A673 (cell line): ENCODE measurements at regions not wholly inside any gene's neighbourhood (a gene's known extent, or its start where the extent isn't known, plus 50 kb on each side); places are given as distances from the start of the nearest gene placed in this dataset.

Experiments used
- BruUV-seq: library from RNA; stranded (reverse); fragments of 400-500 nt; replicated peaks from 2 replicates; lab custom pipeline; 2021; lab: Mats Ljungman, UMichigan
- CTCF ChIA-PET: fragments of 300-600 bp; sonication (Branson Sonifier 250); formaldehyde crosslinking; loops from one replicate; lab custom pipeline; 2022; ENCODE audit warnings: antibody characterized with exemption; lab: Charles Lee
- POLR2A ChIA-PET: fragments of 300-600 bp; sonication (Branson Sonifier 250); formaldehyde crosslinking; loops from one replicate; lab custom pipeline; 2022; ENCODE audit warnings: antibody characterized with exemption; ENCODE audit not compliant: low non-redundant PET; lab: Charles Lee
- DNase-seq: peaks from one replicate; pipeline ENCODE4 v3.0.0-alpha.2; 2015; ENCODE audit warnings: low spot score
- H3K27ac ChIP-seq: fragments of 200-600 bp; sonication (generic); 2 replicates; pipeline ENCODE4 v1.5.1; 2016; ENCODE audit warnings: mixed run types, low read depth, mild to moderate bottlenecking, mixed read lengths, antibody characterized with exemption, low read length; ENCODE audit not compliant: poor library complexity, severe bottlenecking
- H3K27me3 ChIP-seq: fragments of 200-600 bp; sonication (generic); replicated peaks from 2 replicates; pipeline ENCODE4 v1.6.1; 2017; ENCODE audit warnings: mixed run types, low read depth, mild to moderate bottlenecking, mixed read lengths, antibody characterized with exemption, low read length; ENCODE audit not compliant: insufficient read depth, poor library complexity
- H3K36me3 ChIP-seq: fragments of 200-600 bp; sonication (generic); 2 replicates; pipeline ENCODE4 v1.6.1; 2016; ENCODE audit warnings: mixed run types, mild to moderate bottlenecking, mixed read lengths, antibody characterized with exemption, low read length; ENCODE audit not compliant: insufficient read depth, poor library complexity, severe bottlenecking
- H3K4me1 ChIP-seq: fragments of 200-600 bp; sonication (generic); 2 replicates; pipeline ENCODE4 v1.6.1; 2017; ENCODE audit warnings: mixed run types, mild to moderate bottlenecking, mixed read lengths, antibody characterized with exemption, low read length; ENCODE audit not compliant: insufficient read depth, poor library complexity, severe bottlenecking
- H3K4me3 ChIP-seq: fragments of 200-600 bp; sonication (generic); 2 replicates; pipeline ENCODE4 v1.5.1; 2016; ENCODE audit warnings: low read depth, mixed run types, mild to moderate bottlenecking, mixed read lengths, low read length; ENCODE audit not compliant: poor library complexity, severe bottlenecking
- H3K9me3 ChIP-seq: fragments of 200-600 bp; sonication (generic); 2 replicates; pipeline ENCODE4 v1.6.1; 2016; ENCODE audit warnings: mixed run types, low read depth, mild to moderate bottlenecking, mixed read lengths, antibody characterized with exemption, low read length; ENCODE audit not compliant: poor library complexity, severe bottlenecking
- CTCF ChIP-seq: fragments of 300-800, 200-600 bp; sonication (generic); conservative IDR thresholded peaks from 2 replicates; pipeline ENCODE4 v1.5.1; 2017; ENCODE audit warnings: low read depth, mild to moderate bottlenecking, antibody characterized with exemption, low read length, moderate library complexity, mixed read lengths
- EZH2 ChIP-seq: fragments of 200-600 bp; sonication (generic); IDR thresholded peaks from 2 replicates; pipeline ENCODE4 v1.6.1; 2017; ENCODE audit warnings: borderline replicate concordance, low read depth, mild to moderate bottlenecking, mixed read lengths, antibody characterized with exemption, low read length; ENCODE audit not compliant: poor library complexity, severe bottlenecking
- intact Hi-C: fragments of 100-400 bp; cut with micrococcal nuclease; formaldehyde crosslinking; loops from one replicate; pipeline ENCODE4 v1.10.0; 2022; ENCODE audit not compliant: unreplicated experiment

- ChIA-PET POLR2A (no interaction called here), CTCF (no interaction called here)
- TF ChIP-seq EZH2 (no peak), CTCF (no peak)
- Histone ChIP-seq H3K4me1 (peaks cover 26% of the 10 kb centered on the region), H3K36me3 (no peaks in the 10 kb centered on the region), H3K4me3 (no peak overlapping the region), H3K27ac (no peak overlapping the region), H3K9me3 (no peaks in the 10 kb centered on the region), H3K27me3 (no peaks in the 10 kb centered on the region)
- no peak for DNase-seq
- intact Hi-C loops = no loop called here
- BruUV-seq = no TSS peak
Measured at GRCh38 chr5:67377631-67378030, 181.0 kb upstream of the CD180 start.

GRCh38 chr5:67375606-67376005 lies 179.0 kb upstream of the CD180 start:
- ChIA-PET CTCF (no interaction called here), POLR2A (no interaction called here)
- no TSS peak for BruUV-seq
- no peak for TF ChIP-seq EZH2
- TF ChIP-seq CTCF = no peak
- no peak for DNase-seq
- peaks cover 20% of the 10 kb centered on the region for H3K4me1 ChIP-seq
- H3K27me3 ChIP-seq = no peaks in the 10 kb centered on the region
- H3K9me3 ChIP-seq = no peaks in the 10 kb centered on the region
- H3K36me3 ChIP-seq = no peaks in the 10 kb centered on the region
- H3K27ac ChIP-seq = no peak overlapping the region
- H3K4me3 ChIP-seq = no peak overlapping the region
- intact Hi-C loops = no loop called here

GRCh38 chr5:67374378-67374777 lies 177.8 kb upstream of the CD180 start:
- ChIA-PET POLR2A (no interaction called here), CTCF (no interaction called here)
- Histone ChIP-seq H3K27me3 (no peaks in the 10 kb centered on the region), H3K4me3 (no peak overlapping the region), H3K4me1 (peaks cover 19% of the 10 kb centered on the region), H3K27ac (no peak overlapping the region), H3K36me3 (no peaks in the 10 kb centered on the region), H3K9me3 (no peaks in the 10 kb centered on the region)
- TF ChIP-seq EZH2 (no peak), CTCF (no peak)
- intact Hi-C loops = no loop called here
- no TSS peak for BruUV-seq
- no peak for DNase-seq
